ENCODE measurements at regions not wholly inside any gene's neighbourhood (a gene's known extent, or its start where the extent isn't known, plus 50 kb on each side); places are given as distances from the start of the nearest gene placed in this dataset.

DNA sequence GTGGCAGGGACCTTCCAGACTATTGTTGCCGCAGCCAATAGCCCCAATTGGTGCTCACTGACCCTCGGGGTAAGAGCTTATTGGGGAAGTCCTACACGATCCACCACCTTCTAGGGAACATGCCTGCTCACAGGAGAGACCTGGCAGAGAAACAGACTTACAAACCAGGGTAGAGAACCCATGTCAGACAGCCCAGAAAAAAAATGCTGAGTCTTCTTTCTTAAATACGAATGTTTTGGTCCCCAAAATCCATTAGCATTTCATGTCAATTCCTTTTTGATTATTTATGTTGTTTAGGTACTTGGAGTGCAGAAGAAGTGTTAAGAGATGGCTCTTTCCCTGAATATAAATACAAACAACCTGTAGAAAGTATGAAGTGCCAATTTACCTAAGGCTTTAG, 84.9 kb upstream of the PDE10A start:
- intact Hi-C loops (cut with micrococcal nuclease; ENCODE audit: unreplicated experiment): no loop called here
- Histone ChIP-seq H3K4me2 (ENCODE audit: low read depth, low read length) (no peak overlapping the region), H3K4me3 (replicated peaks in 1 of 3; ENCODE audit: insufficient read depth in 1 of 3, low read depth in 2 of 3, low read length in 3 of 3) (no peak overlapping the region), H3K9ac (ENCODE audit: insufficient read depth, low read depth, low read length) (no peak overlapping the region), H3K27ac (ENCODE audit: extremely low read length, insufficient read depth, low read length) (no peak overlapping the region), H2AFZ (ENCODE audit: low read length) (no peak overlapping the region), H3K4me1 (ENCODE audit: insufficient read depth, low read length) (no peaks in the 10 kb centered on the region), H3K36me3 (replicated peaks in 1 of 2; ENCODE audit: control insufficient read depth in 1 of 2, insufficient read depth in 2 of 2, low read length in 2 of 2) (no peaks in the 10 kb centered on the region), H3K79me2 (ENCODE audit: insufficient read depth, low read length) (no peaks in the 10 kb centered on the region), H4K20me1 (ENCODE audit: insufficient read depth, low read length) (no peaks in the 10 kb centered on the region), H3K27me3 (ENCODE audit: control insufficient read depth in 1 of 2, insufficient read depth in 2 of 2, low read length in 2 of 2) (peaks cover 0 to 6% of the 10 kb centered on the region in 2 experiments; a peak in 2 of 5 replicates), H3K9me3 (ENCODE audit: low read length) (peaks cover 4% of the 10 kb centered on the region)
- DNase-seq (ENCODE audit: low spot score) (no peak), ATAC-seq (no peak), FAIRE-seq (no peak)
- TF ChIP-seq PCBP2 (optimal IDR thresholded peaks at IDR 0.05; ENCODE audit: low read depth, low read length, poor library complexity, severe bottlenecking) (no peak), MAFK (conservative IDR thresholded peaks at IDR 0.05 in 1 of 2, IDR thresholded peaks at IDR 0.05 in 1 of 2; ENCODE audit: low read length in 2 of 2) (peak; percentile 53 to 57; a peak in 3 of 4 replicates), MAFF (IDR thresholded peaks at IDR 0.05; ENCODE audit: low read depth, low read length) (0 out of 2 replicates have a peak, but pooled peaks have one; percentile 17)
- BruUV-seq (replicated peaks): no TSS peak
- in situ Hi-C loops (cut with HindIII; ENCODE audit: extremely low pct_ligation_motif_present, low pct_unique_long_range_greater_than_20kb): no loop called here
- ChIA-PET POLR2A (no interaction called here), CTCF (ENCODE audit: low intra/inter-chr PET ratio, low total read pairs) (no interaction called here)
- WGBS (ENCODE audit: low lambda C conversion rate): under 1% methylated on average over 4 of the region's 4 CpGs

DNA sequence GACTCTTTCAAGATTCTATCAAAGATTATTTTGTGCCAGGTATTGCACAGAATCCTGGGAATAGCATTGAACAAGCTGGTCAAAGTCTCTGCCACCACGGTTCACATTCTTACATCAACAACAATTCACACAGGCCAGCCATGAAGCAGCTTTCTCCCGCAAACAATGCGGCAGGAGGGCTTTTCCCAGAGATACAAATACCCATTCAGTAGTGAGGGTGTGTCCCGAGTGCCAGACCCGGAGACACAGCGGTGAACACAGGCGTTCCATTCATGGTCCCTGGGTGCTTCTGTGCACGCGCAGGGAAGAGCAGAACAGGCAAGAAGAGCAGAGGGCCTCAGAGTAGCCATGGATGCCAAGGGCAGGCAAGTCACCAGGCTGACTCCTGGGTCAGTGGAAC, 83.3 kb upstream of the PDE10A start:
- no peak for FAIRE-seq
- Histone ChIP-seq H2AFZ (ENCODE audit: low read length) (no peak overlapping the region), H3K4me1 (ENCODE audit: insufficient read depth, low read length) (no peaks in the 10 kb centered on the region), H3K4me3 (replicated peaks in 1 of 3; ENCODE audit: insufficient read depth in 1 of 3, low read depth in 2 of 3, low read length in 3 of 3) (no peak overlapping the region), H3K79me2 (ENCODE audit: insufficient read depth, low read length) (no peaks in the 10 kb centered on the region), H3K27ac (ENCODE audit: extremely low read length, insufficient read depth, low read length) (no peak overlapping the region), H3K9me3 (ENCODE audit: low read length) (peaks cover 4% of the 10 kb centered on the region), H3K9ac (ENCODE audit: insufficient read depth, low read depth, low read length) (no peak overlapping the region), H4K20me1 (ENCODE audit: insufficient read depth, low read length) (no peaks in the 10 kb centered on the region), H3K4me2 (ENCODE audit: low read depth, low read length) (no peak overlapping the region), H3K27me3 (ENCODE audit: control insufficient read depth in 1 of 2, insufficient read depth in 2 of 2, low read length in 2 of 2) (peaks cover 0 to 6% of the 10 kb centered on the region in 2 experiments; a peak in 2 of 5 replicates), H3K36me3 (replicated peaks in 1 of 2; ENCODE audit: control insufficient read depth in 1 of 2, insufficient read depth in 2 of 2, low read length in 2 of 2) (no peaks in the 10 kb centered on the region)
- ChIA-PET POLR2A (no interaction called here), CTCF (ENCODE audit: low intra/inter-chr PET ratio, low total read pairs) (no interaction called here)
- intact Hi-C loops (cut with micrococcal nuclease; ENCODE audit: unreplicated experiment) (no loop called here), in situ Hi-C loops (cut with HindIII; ENCODE audit: extremely low pct_ligation_motif_present, low pct_unique_long_range_greater_than_20kb) (no loop called here)
- ATAC-seq: peak; percentile 47; the same call in 2 of the 3 replicates
- DNase-seq (ENCODE audit: low spot score): no peak
- WGBS (ENCODE audit: low lambda C conversion rate): 1% methylated on average over 9 of the region's 9 CpGs
- no TSS peak for BruUV-seq (replicated peaks)
- TF ChIP-seq TBX3 (IDR thresholded peaks at IDR 0.05; ENCODE audit: borderline replicate concordance): no peak
- no peak for TF ChIP-seq NBN (conservative IDR thresholded peaks at IDR 0.05)
- no peak for TF ChIP-seq ZNF530 (CRISPR knock-in tag; IDR thresholded peaks at IDR 0.05; ENCODE audit: low read depth)
- TF ChIP-seq, protein P1, sequence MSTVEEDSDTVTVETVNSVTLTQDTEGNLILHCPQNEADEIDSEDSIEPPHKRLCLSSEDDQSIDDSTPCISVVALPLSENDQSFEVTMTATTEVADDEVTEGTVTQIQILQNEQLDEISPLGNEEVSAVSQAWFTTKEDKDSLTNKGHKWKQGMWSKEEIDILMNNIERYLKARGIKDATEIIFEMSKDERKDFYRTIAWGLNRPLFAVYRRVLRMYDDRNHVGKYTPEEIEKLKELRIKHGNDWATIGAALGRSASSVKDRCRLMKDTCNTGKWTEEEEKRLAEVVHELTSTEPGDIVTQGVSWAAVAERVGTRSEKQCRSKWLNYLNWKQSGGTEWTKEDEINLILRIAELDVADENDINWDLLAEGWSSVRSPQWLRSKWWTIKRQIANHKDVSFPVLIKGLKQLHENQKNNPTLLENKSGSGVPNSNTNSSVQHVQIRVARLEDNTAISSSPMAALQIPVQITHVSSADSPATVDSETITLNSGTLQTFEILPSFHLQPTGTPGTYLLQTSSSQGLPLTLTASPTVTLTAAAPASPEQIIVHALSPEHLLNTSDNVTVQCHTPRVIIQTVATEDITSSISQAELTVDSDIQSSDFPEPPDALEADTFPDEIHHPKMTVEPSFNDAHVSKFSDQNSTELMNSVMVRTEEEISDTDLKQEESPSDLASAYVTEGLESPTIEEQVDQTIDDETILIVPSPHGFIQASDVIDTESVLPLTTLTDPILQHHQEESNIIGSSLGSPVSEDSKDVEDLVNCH (CRISPR knock-in tag; IDR thresholded peaks at IDR 0.05): no peak
- TF ChIP-seq SRSF1 (optimal IDR thresholded peaks at IDR 0.05; ENCODE audit: low read depth, low read length): no peak
- TF ChIP-seq PHF21A (CRISPR knock-in tag; IDR thresholded peaks at IDR 0.05): no peak
- TF ChIP-seq RFXANK (CRISPR knock-in tag; IDR thresholded peaks at IDR 0.05): no peak
- TF ChIP-seq, protein P2, sequence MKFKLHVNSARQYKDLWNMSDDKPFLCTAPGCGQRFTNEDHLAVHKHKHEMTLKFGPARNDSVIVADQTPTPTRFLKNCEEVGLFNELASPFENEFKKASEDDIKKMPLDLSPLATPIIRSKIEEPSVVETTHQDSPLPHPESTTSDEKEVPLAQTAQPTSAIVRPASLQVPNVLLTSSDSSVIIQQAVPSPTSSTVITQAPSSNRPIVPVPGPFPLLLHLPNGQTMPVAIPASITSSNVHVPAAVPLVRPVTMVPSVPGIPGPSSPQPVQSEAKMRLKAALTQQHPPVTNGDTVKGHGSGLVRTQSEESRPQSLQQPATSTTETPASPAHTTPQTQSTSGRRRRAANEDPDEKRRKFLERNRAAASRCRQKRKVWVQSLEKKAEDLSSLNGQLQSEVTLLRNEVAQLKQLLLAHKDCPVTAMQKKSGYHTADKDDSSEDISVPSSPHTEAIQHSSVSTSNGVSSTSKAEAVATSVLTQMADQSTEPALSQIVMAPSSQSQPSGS (CRISPR knock-in tag; IDR thresholded peaks at IDR 0.05): no peak
- no peak for TF ChIP-seq MTA3 (CRISPR knock-in tag; IDR thresholded peaks at IDR 0.05)
